Caki2 (cell line): ENCODE measurements at regions not wholly inside any gene's neighbourhood (a gene's known extent, or its start where the extent isn't known, plus 50 kb on each side); places are given as distances from the start of the nearest gene placed in this dataset.

Experiments
- DNase-seq: peaks from one replicate; pipeline ENCODE4 v3.0.0-alpha.2; 2015; ENCODE audit warnings: low read depth
- in situ Hi-C: cut with HindIII; loops from 2 replicates; pipeline ENCODE4 v1.10.0; 2016; ENCODE audit warnings: low sequenced_read_pairs, low pct_unique_long_range_greater_than_20kb, mixed read lengths

DNA sequence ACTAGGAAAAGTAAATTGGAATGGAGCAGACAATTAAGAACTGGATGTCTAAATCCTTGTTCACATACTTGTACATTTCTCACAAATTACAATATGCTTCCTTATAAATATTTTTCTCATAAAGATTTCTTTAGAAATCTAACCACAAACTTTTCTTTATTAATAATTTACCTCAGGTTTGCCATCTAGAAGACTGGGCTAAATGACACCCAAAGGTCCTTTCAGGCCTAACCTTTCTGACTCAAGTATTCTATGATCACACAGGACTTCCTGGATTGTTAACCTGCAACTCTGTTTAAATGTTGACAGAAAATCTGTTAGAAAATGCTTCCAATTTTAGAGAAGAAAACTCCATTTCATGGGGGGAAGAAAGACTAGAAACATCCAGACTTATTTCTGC, 330.5 kb upstream of the MAP3K7 start:
- DNase-seq = no peak
- in situ Hi-C loops = no loop called here

DNA sequence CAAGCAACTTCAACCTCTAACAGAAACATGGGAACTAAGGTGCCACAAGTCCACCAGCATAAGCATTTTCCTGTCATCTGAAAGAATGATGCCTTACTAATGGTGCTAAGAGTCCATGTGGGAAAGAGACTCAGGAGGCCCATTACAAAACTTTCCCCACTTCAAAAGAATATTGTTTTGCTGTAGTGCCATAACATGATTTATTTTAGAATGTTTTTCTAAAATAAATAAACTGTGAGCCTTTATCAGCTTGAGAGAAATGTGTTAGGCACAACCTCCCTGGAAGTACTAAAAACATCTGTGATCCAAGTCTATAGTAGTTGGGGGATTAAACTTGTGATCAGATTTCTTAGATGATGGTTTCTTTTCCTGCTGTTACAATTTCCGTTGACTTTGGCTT, 330.1 kb upstream of the MAP3K7 start:
- DNase-seq = no peak
- in situ Hi-C loops = no loop called here

DNA sequence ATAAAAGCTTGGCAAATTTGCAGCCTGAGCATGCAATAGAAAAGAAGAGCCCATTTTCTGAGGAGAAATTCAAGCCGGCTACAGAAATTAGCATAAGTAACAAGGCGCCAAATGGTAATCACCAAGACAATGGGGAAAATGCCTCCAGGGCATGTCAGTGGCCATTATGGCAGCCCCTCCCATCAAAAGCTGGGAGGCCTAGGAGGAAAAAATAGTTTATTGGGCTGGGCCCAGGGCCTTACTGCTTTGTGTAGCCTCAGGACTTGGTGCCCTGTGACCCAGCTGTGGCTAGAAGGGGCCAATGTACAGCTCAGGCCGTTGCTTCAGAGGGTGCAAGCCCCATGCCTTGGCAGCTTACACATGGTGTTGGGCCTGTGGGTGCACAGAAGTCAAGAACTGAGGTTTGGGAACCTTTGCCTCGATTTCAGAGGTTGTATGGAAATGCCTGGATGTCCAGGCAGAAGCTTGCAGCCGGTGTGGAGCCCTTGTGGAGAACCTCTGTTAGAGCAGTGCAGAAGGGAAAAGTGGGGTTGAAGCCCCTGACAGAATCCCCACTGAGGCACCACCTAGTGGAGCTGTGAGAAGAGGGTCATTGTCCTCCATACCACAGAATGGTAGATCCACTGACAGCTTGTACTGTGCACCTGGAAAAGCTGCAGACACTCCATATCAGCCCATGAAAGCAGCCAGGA, 328.5 kb upstream of the MAP3K7 start:
- in situ Hi-C loops = no loop called here

DNA sequence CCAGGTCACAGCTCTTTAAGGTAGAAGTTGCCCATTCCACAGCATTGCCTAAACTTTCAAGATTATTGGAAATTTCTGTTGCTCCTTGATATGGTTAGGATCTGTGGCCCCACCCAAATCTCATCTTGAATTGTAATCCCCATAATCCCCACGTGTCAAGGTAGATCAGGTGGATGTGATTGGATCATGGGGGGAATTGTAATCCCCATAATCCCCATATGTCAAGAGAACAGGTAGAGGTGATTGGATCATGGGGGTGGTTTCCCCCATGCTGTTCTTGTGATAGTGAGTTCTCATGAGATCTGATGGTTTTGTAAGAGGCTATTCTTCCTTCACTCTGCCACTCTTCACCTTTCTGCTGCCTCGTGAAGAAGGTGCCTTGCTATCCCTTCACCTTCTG, 327.4 kb upstream of the MAP3K7 start:
- DNase-seq = no peak
- in situ Hi-C loops = no loop called here

More for the DNA sequence above, 328.5 kb upstream of the MAP3K7 start:
- no peak for DNase-seq

DNA sequence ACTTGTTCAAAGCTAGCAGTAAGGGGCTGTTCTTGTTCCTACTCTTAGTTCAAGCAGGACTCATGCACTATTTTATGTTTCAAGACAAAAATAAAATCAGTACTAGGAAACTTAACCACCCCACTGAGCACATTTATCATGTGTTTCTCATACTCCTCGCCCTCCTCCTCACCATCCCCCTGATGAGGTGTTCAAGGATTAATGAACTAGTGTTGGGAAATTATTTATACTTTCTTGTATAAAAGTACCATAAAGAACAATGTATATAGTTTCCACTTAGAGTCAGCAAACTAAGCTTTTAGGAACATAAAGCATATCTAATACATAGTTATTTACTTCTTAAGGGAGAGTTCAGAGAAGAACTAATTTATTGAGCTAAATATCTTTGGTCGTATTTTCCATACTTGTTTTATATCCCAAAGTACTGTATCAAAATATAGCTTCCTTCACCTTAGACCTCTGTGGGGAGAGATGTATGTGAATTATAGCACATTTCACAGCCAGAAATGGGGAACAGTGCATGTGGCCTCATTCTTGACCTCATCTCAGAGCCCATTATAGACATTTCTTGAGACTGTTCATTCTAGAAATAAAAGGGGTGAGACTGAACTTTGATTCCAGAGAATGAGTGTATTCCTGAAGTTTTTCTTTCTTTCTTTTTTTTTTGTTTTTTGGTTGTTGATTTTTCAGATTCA, 326.5 kb upstream of the MAP3K7 start:
- DNase-seq = no peak
- in situ Hi-C loops = no loop called here

DNA sequence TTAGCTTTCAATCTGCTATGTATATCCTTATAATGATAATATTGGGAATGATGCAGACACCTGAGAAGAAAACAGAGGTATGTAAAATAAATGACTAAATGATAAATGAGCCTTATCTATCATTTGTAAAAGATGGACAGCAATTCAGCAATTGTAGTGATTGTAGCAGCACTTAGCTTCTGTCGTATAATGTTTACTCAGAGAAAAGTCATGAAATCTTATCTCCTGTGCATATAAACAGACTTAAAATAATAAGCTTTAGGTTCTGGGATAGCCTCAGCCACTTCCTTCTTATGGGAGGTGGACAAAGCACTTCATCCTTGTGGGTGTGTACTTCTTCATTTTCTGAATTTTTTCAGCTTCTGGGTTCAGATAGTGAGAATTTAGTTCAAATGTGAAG, 324.8 kb upstream of the MAP3K7 start:
- no peak for DNase-seq
- in situ Hi-C loops = no loop called here

DNA sequence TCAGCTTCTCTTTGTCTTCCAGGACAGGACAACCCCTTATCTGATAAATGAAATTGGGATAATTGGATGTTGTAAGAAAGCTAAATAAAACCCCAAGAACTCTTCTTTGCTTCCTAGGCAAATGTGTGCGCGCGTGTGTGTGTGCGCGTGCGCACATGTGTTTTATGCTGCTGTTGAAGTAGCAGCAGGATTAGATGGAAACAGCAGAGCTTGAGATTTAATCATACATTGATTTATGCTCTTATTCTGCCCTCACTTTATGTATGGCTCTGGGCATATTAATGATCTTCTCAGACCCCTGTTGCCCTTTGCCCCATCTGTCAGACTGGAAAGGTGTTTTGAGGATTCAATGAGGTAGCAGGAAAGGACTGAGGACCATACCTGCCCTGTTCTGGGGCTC, 324.0 kb upstream of the MAP3K7 start:
- no peak for DNase-seq
- in situ Hi-C loops = no loop called here

DNA sequence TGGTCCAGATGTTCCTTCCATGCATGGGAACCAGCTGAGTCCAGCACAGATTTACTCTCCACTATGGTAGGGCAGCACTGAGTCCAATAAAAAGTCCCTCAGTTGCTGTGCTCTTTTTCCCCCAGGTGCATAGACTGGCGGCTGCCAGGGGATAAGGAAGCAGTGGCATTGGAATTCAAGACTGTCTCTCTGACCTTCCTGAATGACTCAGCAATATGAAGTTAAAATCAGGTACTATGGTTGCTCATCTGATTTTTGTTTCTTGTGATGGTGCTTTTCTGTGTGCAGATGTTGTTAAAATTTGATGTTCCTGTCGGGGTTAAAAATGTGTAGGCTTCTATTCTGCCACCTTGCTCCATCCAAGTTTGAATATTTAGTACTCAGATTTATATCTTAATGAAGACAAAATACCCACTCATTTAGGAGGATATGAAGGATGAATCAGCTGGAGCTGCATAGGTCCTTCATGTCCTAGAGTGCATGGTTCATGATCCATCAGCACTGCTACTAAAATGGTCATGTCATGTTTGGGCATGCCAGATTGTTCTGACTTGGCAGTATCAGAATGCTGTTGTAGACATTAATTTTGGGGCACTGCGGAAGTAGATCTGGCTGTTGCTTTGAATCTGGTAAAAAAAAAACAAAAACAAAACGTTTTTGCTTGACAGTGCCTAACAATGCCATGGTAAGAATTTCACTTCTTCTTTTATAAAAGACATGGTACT, 321.2 kb upstream of the MAP3K7 start:
- in situ Hi-C loops = no loop called here
- DNase-seq = peak; percentile 1

DNA sequence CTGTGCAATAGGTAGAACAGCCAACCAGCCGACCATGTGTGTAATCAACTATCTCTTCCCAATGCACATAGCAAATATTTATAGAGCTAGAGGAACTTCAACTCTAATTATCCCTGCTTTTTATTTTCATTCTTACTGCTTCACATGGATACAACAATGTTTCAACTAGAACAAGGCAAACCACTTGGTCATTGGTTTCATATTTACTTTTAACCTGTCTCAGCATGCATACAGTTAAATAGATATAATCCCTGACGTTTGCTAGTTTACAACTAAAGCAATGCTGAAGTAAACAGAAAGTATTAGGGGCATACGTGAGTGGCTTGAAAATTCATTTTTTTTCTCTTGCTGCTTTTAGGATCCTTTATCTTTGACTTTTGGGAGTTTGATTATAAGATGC, 318.5 kb upstream of the MAP3K7 start:
- DNase-seq = no peak
- in situ Hi-C loops = no loop called here

DNA sequence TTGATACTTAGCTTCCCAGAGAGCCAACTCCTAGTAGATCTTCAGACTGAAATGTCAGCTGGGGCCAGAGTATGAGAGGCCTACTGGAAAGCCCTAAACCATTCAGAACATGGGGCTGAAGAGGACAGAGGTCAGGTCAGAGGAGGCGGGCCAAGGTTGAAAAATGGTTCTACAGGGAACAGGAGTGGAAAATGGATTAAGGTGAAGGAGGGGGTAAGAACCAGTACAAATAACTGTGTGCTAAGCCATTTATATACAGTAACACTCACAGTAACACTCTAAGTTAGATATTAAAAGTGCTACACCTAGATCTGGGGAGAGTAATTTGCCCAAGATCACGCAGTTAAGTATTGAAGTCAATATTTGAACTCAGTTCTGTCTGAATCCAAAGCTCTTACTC, 313.2 kb upstream of the MAP3K7 start:
- DNase-seq = no peak
- in situ Hi-C loops = no loop called here

DNA sequence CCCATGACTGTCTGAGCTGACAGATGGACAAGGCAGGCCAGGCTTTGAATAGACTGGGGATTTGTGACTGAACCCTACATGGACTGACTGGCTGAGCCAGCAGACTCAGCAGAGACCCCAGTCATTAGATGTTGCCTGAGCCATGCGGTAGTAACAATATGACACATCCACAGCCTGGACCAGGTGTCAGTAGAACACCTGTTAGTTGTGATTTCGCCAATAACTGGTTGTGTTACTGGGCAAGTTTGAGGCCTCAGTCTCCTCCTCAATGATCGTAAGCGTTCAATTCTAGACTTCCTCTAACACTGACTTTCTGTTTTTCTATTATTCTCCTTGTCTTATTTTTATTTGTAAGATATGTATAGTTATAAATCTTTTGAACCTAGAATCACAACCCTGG, 311.9 kb upstream of the MAP3K7 start:
- in situ Hi-C loops = no loop called here
- no peak for DNase-seq

DNA sequence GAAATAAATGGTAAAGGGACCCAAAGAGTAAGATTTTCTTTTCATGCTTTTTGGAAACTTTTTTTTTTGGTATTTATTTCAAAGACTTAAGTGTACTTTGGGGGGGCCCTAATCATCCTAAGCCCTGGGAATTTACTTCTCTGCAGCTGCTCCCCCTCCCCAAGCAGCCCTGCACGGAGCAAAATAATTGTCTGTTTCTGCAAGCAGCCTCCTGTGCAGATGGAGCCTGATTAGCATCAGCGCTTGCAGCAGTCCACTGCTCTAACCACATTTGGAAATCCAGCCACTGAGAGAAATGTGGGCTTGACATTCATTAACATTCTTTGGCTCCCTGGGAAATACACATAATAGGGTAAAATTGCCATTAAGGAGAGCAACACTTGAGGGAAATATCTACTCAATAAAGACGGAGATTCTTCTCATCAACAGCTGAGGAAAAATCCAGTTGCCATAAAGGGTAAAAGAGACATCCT, 309.2 kb upstream of the MAP3K7 start:
- DNase-seq = no peak
- in situ Hi-C loops = no loop called here

DNA sequence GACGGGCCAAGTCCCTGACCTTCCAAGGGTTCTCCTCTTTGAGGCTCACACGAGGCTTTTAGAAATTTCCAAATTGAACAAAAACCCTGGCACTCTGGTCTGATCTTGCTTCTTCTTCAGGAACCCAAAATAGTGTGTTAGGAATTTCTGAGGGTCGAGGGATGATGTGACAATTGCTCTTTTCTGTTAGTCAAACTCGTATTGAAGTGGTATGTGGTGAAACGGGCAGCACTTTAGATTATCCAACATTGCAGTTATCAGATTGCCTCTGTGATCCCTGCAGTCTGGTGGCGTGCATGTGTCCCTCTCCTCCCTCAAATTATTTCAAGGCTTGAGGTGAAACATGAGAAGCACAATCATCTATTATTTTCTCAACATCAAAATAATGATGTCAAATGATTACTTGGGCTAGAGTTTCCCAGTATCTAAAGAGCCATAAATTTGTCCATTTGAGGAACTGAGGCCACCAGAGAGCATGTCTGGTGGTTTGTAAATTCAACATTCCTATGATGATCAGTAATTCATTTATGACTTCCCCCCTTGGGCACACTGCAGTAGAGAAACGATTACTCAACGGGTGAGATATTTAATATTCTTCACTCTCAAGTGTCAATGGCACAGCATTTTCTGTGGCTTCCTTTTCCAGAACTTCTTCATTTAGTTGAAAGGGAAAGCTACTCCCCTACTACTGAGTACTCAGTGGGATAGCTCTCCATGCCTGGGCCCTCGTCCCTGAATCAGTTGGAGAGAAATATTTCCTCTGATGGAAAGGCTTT, 308.6 kb upstream of the MAP3K7 start:
- DNase-seq = no peak
- in situ Hi-C loops = no loop called here

DNA sequence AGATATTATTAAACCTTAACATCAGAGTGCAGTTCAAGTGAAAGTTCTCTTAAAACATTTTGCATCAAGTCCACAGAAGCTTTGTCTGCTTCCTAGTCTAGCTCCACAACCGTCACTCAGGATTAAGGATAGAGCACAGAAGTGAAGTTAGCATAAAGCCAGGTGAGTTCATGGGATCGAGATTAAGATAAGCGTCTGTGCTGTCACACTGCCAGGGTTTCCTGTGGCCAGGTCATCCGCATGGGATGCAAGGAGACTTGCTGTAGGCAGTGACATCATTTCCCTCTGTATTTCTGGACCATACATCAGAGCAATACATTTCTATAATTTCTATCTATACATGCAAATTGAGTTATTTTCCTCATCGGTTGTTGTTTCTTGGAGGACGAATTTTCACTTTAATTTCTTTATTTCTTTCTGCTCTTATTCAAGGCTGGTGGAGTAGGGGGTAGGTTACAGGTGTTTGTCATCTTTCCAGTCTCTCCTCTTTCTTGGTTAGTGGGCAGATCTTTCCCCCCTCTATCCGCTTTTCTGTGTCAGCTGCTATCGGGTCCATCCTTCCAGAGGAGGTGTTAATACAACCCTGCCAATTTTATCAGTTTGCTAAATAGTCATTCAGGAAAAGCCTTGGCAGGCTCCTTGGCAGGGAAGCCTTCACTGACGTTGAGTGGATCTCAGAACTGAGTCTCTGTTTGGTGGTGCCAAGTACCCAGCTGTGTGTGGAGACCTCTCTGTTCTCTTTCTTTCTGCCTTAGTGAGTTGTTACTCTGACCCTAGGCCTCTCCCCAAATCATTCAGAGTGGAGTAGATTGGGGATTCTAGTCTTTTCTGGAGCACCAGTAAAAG, 307.6 kb upstream of the MAP3K7 start:
- DNase-seq = no peak
- in situ Hi-C loops = no loop called here

DNA sequence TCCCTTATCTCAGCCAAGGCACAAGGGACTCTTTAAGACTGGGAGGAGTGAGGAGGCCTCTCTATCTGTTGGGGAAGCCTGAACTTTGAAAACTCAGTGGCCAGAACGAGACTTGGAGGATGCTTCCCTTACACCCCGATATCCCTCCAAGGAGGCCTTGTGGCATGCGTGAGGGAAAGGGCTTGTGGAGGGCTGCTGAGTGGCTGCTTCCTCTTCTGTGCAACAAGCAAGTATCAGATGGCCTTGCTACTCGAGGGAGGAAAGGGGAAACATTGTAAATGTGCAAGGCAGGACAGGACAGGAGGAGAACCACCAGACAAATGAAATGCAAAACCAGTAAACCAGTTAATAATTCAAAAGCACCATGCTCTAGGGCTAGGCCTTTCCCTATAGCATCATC, 306.5 kb upstream of the MAP3K7 start:
- no peak for DNase-seq
- in situ Hi-C loops = no loop called here

DNA sequence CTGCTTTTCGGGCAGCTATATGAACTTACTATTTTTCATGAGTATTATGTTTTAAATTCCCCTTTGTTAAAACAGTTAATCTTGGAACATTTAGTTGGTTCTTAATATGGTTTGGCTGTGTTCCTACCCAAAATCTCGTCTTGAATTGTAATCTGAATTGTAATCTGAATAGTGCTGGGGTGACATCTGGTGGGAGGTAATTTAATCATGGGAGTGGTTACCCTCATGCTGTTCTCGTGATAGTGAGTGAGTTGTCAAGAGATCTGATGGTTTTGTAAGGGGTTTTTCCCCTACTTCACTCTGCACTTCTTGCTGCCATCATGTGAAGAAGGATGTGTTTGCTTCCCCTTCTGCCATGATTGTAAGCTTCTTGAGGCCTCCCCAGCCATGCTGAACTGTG, 305.4 kb upstream of the MAP3K7 start:
- in situ Hi-C loops = no loop called here
- no peak for DNase-seq

DNA sequence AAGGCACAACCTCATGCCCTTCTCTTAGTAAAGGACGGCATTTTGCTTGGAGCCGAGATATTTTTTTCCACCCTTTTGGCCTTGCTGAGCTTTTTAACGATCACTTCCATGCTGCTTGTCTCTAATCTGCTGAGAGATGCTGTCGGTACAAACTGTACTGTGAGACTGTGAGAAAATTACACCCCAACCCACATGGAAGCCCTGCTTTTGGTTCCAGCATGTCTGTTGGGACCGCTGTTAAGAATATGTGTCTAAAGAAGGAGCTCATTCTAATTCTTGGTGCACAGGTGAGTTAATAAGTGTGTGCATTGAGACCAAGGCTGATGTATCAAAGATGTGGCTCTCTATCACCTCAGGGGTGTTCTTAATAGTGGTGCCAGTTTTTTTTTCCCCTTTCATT, 304.5 kb upstream of the MAP3K7 start:
- in situ Hi-C loops = no loop called here
- no peak for DNase-seq
